ENCODE measurements at regions not wholly inside any gene's neighbourhood (a gene's known extent, or its start where the extent isn't known, plus 50 kb on each side); places are given as distances from the start of the nearest gene placed in this dataset.

- no peak for TF ChIP-seq POLR2A (IDR thresholded peaks at IDR 0.05)
- TF ChIP-seq CTCF (IDR thresholded peaks at IDR 0.05): no peak
Observed at GRCh38 chr12:84124211-84124610, 788.4 kb downstream of the SLC6A15 start.

Measured in right lobe of liver (tissue), 4 donors.